Karpas-422 (cell line): ENCODE measurements at regions not wholly inside any gene's neighbourhood (a gene's known extent, or its start where the extent isn't known, plus 50 kb on each side); places are given as distances from the start of the nearest gene placed in this dataset.

Experiments
- DNase-seq: peaks from one replicate; pipeline ENCODE4 v3.0.0-alpha.2; 2015
- H2AFZ ChIP-seq: fragments of 200-600 bp; sonication (generic); 2 replicates; pipeline ENCODE4 v1.6.1; 2014; ENCODE audit warnings: antibody characterized with exemption, low read length, mixed read lengths
- H3K27ac ChIP-seq: fragments of 200-600 bp; sonication (generic); 2 replicates; pipeline ENCODE4 v1.5.1; 2014; ENCODE audit warnings: mild to moderate bottlenecking, low read length, moderate library complexity
- H3K27me3 ChIP-seq: fragments of 200-600 bp; sonication (generic); 2 replicates; pipeline ENCODE4 v1.6.1; 2014; ENCODE audit warnings: low read length, mixed read lengths
- H3K36me3 ChIP-seq: fragments of 200-600 bp; sonication (generic); 2 replicates; pipeline ENCODE4 v1.6.1; 2014; ENCODE audit warnings: low read length, mixed read lengths; ENCODE audit not compliant: insufficient read depth
- H3K4me1 ChIP-seq: fragments of 200-600 bp; sonication (generic); 2 replicates; pipeline ENCODE4 v1.6.1; 2014; ENCODE audit warnings: mild to moderate bottlenecking, low read length, mixed read lengths
- H3K4me2 ChIP-seq: fragments of 200-600 bp; sonication (generic); 2 replicates; pipeline ENCODE4 v1.6.1; 2014; ENCODE audit warnings: low read length, low read depth, mild to moderate bottlenecking; ENCODE audit not compliant: poor library complexity, severe bottlenecking
- H3K4me3 ChIP-seq: fragments of 200-600 bp; sonication (generic); 2 replicates; pipeline ENCODE4 v1.5.1; 2014; ENCODE audit warnings: mild to moderate bottlenecking, antibody characterized with exemption, low read length, mixed read lengths
- H3K79me2 ChIP-seq: fragments of 200-600 bp; sonication (generic); 2 replicates; pipeline ENCODE4 v1.6.1; 2014; ENCODE audit warnings: mild to moderate bottlenecking, low read length, mixed read lengths
- H3K9ac ChIP-seq: fragments of 200-600 bp; sonication (generic); 2 replicates; pipeline ENCODE4 v1.6.0; 2014; ENCODE audit warnings: low read length
- H3K9me2 ChIP-seq: fragments of 200-600 bp; sonication (generic), shearing (Covaris generic); replicated peaks from 2 replicates; pipeline ENCODE4 v1.6.0; 2014; ENCODE audit warnings: mild to moderate bottlenecking, low read length, moderate library complexity; ENCODE audit not compliant: insufficient read depth
- H3K9me3 ChIP-seq: fragments of 300-700, 200-600 bp; sonication (generic); 2 replicates; pipeline ENCODE4 v1.6.1; 2014; ENCODE audit warnings: low read length, mixed read lengths
- H4K20me1 ChIP-seq: fragments of 200-600 bp; sonication (generic); 2 replicates; pipeline ENCODE4 v1.6.1; 2014; ENCODE audit warnings: mild to moderate bottlenecking, antibody characterized with exemption, low read length, low read depth; ENCODE audit not compliant: insufficient read depth

DNA sequence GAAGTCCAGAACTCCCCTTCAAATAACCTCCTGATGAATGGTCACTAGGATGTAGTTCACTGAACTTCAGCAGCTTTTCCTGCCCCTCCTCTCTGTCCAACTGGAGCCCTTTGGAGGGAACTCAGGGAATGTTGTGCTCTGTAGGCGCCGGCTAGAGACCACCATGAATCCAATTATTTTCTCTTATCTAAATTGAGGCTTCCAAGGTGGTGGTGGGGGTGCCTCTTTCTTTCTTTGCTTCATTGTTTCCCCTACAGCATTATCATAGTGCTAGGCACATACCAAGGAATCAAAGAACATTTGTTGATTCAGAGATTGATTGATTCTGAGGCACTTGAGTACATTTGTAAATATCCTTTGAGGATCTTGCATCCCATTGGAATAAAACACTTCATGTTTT lies 426.6 kb upstream of the PLXNA2 start:
- Histone ChIP-seq H3K27ac (no peak overlapping the region), H4K20me1 (no peaks in the 10 kb centered on the region), H3K9me3 (no peaks in the 10 kb centered on the region), H3K27me3 (no peaks in the 10 kb centered on the region), H2AFZ (no peak overlapping the region), H3K4me3 (no peak overlapping the region), H3K9me2 (no peaks in the 10 kb centered on the region), H3K36me3 (no peaks in the 10 kb centered on the region), H3K79me2 (no peaks in the 10 kb centered on the region), H3K4me2 (no peak overlapping the region), H3K4me1 (no peaks in the 10 kb centered on the region), H3K9ac (no peak overlapping the region)
- no peak for DNase-seq

DNA sequence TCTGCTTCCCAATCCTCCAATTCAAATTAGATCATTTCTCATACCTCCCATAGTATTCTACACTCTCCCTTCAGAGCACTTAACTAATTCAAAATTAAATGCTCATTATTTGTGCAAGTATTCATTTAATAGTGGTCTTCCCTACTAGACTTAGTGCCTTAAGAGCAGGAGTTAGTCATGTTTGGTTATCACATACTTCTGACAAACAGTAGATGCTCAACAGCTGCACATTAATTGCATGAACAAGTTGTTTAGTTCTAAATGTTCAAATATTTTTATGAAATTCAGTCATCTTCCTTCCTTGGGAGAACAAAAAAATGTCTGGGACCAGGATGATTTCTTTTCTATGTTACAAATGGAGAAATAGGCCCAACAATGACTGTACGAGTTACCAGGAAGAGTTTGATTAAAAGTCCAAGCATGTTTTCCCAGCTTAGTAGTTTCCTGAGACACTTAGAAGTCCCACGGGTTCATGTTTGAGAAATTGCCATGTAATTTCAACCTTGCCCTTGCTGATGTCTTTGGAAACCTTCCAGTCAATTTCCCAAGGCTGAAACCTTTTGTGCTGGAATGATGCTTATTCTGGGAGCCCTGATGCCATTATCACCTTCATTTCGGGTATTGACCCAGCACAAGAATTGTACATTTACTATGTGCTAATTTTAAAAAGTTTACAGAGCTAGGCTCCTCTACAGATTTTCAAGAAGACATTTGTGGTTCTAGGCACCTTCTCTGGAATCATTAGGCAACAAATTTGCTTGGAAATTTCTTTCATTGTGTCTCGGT lies 437.9 kb upstream of the PLXNA2 start:
- H3K79me2 ChIP-seq = no peaks in the 10 kb centered on the region
- H4K20me1 ChIP-seq = no peaks in the 10 kb centered on the region
- no peak overlapping the region for H3K9ac ChIP-seq
- no peaks in the 10 kb centered on the region for H3K9me2 ChIP-seq
- no peak for DNase-seq
- no peak overlapping the region for H2AFZ ChIP-seq
- H3K27ac ChIP-seq = no peak overlapping the region
- no peaks in the 10 kb centered on the region for H3K36me3 ChIP-seq
- no peak overlapping the region for H3K4me3 ChIP-seq
- H3K9me3 ChIP-seq = no peaks in the 10 kb centered on the region
- no peak overlapping the region for H3K4me2 ChIP-seq
- H3K4me1 ChIP-seq = no peaks in the 10 kb centered on the region
- no peaks in the 10 kb centered on the region for H3K27me3 ChIP-seq

DNA sequence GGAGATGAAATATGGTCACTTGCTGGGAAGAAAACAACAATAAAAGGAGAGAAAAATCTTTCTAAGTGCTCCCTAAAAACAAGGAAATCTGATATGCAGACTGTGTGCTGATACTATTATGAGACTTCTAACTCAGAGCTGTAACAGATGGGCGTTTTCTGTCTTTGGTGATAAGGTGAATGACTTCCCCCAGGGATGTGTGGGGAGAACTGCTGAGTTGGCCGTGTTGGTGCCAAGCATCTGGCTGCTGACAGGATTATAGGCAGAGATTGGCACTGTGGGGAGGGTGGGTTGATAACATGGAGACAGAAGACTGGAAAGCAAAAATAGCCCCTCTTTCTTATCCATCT lies 438.5 kb upstream of the PLXNA2 start:
- no peak overlapping the region for H3K4me3 ChIP-seq
- no peaks in the 10 kb centered on the region for H3K79me2 ChIP-seq
- no peaks in the 10 kb centered on the region for H3K9me2 ChIP-seq
- no peaks in the 10 kb centered on the region for H3K36me3 ChIP-seq
- no peak overlapping the region for H3K4me2 ChIP-seq
- no peak overlapping the region for H3K9ac ChIP-seq
- no peaks in the 10 kb centered on the region for H4K20me1 ChIP-seq
- no peaks in the 10 kb centered on the region for H3K4me1 ChIP-seq
- H2AFZ ChIP-seq = no peak overlapping the region
- DNase-seq = no peak
- no peak overlapping the region for H3K27ac ChIP-seq
- no peaks in the 10 kb centered on the region for H3K27me3 ChIP-seq
- H3K9me3 ChIP-seq = no peaks in the 10 kb centered on the region

DNA sequence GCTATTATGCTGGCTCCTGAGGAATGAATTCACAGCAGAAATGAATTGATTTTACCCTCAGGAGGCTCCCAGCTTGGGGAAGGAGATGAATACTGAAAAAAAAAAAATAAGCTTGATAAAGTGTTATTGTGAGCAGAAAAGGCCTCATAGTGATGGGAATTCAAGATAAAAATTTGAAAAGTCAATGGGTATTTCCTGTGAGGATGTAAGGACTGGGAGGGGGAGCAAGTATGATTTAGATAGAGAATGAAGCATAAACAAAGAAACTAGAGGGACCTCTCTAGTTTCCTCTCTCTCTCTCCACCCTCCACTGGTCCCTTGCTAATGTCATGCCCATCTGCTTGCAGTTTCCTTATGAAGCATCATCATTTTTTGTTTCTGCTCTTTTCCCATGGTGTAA lies 439.0 kb upstream of the PLXNA2 start:
- Histone ChIP-seq H3K9me2 (no peaks in the 10 kb centered on the region), H3K27ac (no peak overlapping the region), H3K36me3 (no peaks in the 10 kb centered on the region), H3K9ac (no peak overlapping the region), H2AFZ (no peak overlapping the region), H3K27me3 (no peaks in the 10 kb centered on the region), H3K79me2 (no peaks in the 10 kb centered on the region), H3K9me3 (no peaks in the 10 kb centered on the region), H4K20me1 (no peaks in the 10 kb centered on the region), H3K4me3 (no peak overlapping the region), H3K4me1 (no peaks in the 10 kb centered on the region), H3K4me2 (no peak overlapping the region)
- DNase-seq = no peak

DNA sequence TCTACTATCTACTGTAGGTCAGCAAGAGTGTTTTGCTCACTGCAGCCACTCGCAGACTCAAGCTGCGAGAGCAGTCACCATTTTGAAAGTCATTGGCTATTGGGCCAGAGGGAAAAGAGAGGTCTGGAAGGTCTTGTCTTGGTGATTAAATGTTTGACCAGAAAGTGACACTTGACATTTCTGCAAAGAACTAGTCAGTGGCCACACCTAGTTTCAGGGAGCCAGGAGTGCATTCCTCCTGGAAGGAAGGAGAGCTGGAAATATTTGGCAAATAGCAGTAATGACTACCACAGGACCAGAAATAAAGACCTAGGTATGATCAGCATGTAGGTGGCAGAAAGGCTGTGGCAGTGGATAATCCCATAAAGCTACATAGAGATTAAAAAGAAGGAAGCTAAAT lies 440.0 kb upstream of the PLXNA2 start:
- H3K27me3 ChIP-seq = no peaks in the 10 kb centered on the region
- no peak for DNase-seq
- no peak overlapping the region for H3K4me3 ChIP-seq
- H3K4me2 ChIP-seq = no peak overlapping the region
- H3K9me3 ChIP-seq = no peaks in the 10 kb centered on the region
- no peak overlapping the region for H3K9ac ChIP-seq
- no peaks in the 10 kb centered on the region for H3K4me1 ChIP-seq
- H3K9me2 ChIP-seq = no peaks in the 10 kb centered on the region
- no peak overlapping the region for H2AFZ ChIP-seq
- H3K36me3 ChIP-seq = no peaks in the 10 kb centered on the region
- H3K27ac ChIP-seq = no peak overlapping the region
- no peaks in the 10 kb centered on the region for H3K79me2 ChIP-seq
- no peaks in the 10 kb centered on the region for H4K20me1 ChIP-seq

DNA sequence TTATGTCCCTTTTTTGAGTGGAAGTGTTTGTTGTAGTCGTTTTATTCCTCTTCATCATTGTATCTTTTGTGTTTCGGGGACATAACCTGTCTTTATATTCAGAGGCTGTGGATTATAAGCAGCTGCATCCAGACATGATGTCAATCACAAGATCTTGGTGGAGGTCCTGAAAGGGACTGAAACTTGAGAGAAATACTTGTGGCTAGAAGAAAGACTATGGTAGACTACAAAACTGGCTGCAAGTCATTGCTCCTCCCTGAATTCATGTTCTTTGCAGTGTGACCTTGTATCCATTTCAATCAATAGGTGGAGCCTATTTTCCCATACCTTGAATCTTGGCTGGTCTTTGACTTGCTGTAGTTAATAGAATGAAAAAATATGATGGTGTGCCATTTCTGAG lies 442.4 kb upstream of the PLXNA2 start:
- H3K36me3 ChIP-seq = no peaks in the 10 kb centered on the region
- H3K27me3 ChIP-seq = no peaks in the 10 kb centered on the region

DNA sequence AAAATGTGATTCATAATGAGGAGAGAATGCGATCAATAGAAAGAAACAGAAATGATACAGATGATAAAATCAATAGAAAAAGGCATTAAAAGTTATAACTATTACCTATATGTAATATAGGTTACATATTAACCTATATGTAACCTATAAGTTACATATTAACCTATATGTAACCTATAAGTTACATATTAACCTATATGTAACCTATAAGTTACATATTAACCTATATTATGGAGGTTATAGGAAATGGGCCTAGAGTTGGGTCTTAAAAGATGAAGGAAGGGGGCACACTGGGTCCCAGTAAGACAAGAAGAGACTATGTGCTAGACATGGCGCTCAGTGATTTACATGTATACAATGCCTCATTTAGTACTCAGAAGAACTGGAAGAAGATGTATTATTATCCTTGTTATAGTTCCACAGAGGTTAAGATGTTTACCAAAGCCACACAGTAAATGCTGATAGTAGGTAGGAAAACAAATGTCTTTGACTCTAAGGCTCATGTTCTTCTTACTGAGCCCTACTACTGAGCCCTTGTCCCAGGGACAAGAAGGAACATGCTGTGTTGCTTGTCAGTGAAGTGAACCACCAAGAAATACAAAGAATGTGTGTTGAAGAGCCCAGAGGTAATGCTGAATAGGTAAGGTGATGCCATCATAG lies 444.6 kb upstream of the PLXNA2 start:
- DNase-seq = no peak
- no peaks in the 10 kb centered on the region for H3K79me2 ChIP-seq
- H3K36me3 ChIP-seq = no peaks in the 10 kb centered on the region
- H3K27ac ChIP-seq = no peak overlapping the region
- H3K4me2 ChIP-seq = no peak overlapping the region
- H2AFZ ChIP-seq = no peak overlapping the region
- H4K20me1 ChIP-seq = no peaks in the 10 kb centered on the region
- no peak overlapping the region for H3K4me3 ChIP-seq
- H3K9ac ChIP-seq = no peak overlapping the region
- no peaks in the 10 kb centered on the region for H3K27me3 ChIP-seq
- no peaks in the 10 kb centered on the region for H3K4me1 ChIP-seq
- no peaks in the 10 kb centered on the region for H3K9me2 ChIP-seq
- no peaks in the 10 kb centered on the region for H3K9me3 ChIP-seq

More for the DNA sequence above, 442.4 kb upstream of the PLXNA2 start:
- H3K9me2 ChIP-seq = no peaks in the 10 kb centered on the region
- H3K4me2 ChIP-seq = no peak overlapping the region
- H3K4me1 ChIP-seq = no peaks in the 10 kb centered on the region
- H3K27ac ChIP-seq = no peak overlapping the region
- H3K9ac ChIP-seq = no peak overlapping the region
- H3K9me3 ChIP-seq = no peaks in the 10 kb centered on the region
- H2AFZ ChIP-seq = no peak overlapping the region
- DNase-seq = no peak
- H3K79me2 ChIP-seq = no peaks in the 10 kb centered on the region
- H3K4me3 ChIP-seq = no peak overlapping the region
- no peaks in the 10 kb centered on the region for H4K20me1 ChIP-seq

DNA sequence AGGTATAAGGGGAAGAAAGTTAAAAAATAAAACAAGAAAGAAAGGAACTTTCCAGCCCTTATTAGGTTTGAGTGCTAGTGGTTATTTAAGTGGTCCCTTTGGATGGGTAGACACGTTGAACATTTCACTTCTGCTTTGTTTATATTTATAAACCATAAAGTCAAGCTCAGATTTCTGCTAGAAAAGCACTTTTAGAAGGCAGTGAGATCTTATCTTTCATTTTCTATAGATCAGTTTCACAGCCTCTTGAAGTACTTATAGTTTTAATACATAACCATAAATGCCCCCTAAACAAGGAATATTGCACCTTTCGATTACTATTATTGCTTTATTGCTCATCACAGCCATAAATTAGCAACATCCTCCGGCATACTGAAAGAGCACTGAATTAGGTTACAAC lies 446.8 kb upstream of the PLXNA2 start:
- no peaks in the 10 kb centered on the region for H3K4me1 ChIP-seq
- H3K27ac ChIP-seq = no peak overlapping the region
- H3K36me3 ChIP-seq = no peaks in the 10 kb centered on the region
- H3K4me3 ChIP-seq = no peak overlapping the region
- no peaks in the 10 kb centered on the region for H3K9me2 ChIP-seq
- no peak overlapping the region for H3K4me2 ChIP-seq
- H2AFZ ChIP-seq = no peak overlapping the region
- no peaks in the 10 kb centered on the region for H3K79me2 ChIP-seq
- H3K27me3 ChIP-seq = no peaks in the 10 kb centered on the region
- no peaks in the 10 kb centered on the region for H4K20me1 ChIP-seq
- no peak for DNase-seq
- H3K9ac ChIP-seq = no peak overlapping the region
- no peaks in the 10 kb centered on the region for H3K9me3 ChIP-seq
